Left forelimb (tissue), 1 donor: ENCODE measurements at regions not wholly inside any gene's neighbourhood (a gene's known extent, or its start where the extent isn't known, plus 50 kb on each side); places are given as distances from the start of the nearest gene placed in this dataset.
A peak's percentile ranks its signal among the peaks of the same experiment; 100 is the strongest.
"Not testable (repeated sequence)": the region's sequence is repeated elsewhere in the genome, so short reads cannot be mapped to it uniquely, and the experiment has no call there.

ENCODE experiments used
- DNase-seq: peaks from one replicate; pipeline ENCODE4 v3.0.0-alpha.2; 2018; ENCODE audit warnings: low spot score

GRCh38 chr7:409339-410281 lies 110.0 kb downstream of the PDGFA start:
- peak; percentile 63 for DNase-seq

- DNase-seq: no peak
These were observed 109.2 kb downstream of the PDGFA start for GRCh38 chr7:410395-410910.

DNA sequence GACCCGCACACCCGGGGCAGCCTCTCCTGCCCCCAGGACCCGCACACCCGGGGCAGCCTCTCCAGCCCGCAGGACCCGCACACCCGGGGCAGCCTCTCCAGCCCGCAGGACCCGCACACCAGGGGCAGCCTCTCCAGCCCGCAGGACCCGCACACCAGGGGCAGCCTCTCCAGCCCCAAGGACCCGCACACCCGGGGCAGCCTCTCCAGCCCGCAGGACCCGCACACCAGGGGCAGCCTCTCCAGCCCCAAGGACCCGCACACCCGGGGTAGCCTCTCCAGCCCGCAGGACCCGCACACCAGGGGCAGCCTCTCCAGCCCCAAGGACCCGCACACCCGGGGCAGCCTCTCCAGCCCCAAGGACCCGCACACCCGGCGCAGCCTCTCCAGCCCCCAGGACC lies 108.5 kb downstream of the PDGFA start:
- not testable (repeated sequence) for DNase-seq

GRCh38 chr7:411677-412312 lies 107.9 kb downstream of the PDGFA start:
- no peak for DNase-seq

DNA sequence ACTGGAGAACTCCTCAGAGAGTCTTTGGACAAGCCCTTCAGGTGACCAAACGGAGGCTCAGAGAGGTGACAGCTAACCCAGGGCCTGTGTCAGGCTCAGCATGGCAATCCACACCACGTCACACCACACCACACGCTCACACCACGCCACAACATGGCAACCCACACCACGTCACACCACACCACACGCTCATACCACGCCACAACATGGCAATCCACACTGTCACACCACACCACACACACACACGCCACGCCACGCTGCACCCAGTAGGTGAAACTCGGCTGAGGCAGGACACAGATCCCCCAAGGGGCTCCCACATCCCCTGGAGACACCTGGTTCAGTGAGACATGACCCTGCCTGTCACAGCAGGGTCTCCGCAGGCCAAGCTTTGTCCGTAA lies 107.3 kb downstream of the PDGFA start:
- DNase-seq: no peak

- no peak for DNase-seq
These were observed 104.7 kb downstream of the PDGFA start for GRCh38 chr7:414681-415560.

DNA sequence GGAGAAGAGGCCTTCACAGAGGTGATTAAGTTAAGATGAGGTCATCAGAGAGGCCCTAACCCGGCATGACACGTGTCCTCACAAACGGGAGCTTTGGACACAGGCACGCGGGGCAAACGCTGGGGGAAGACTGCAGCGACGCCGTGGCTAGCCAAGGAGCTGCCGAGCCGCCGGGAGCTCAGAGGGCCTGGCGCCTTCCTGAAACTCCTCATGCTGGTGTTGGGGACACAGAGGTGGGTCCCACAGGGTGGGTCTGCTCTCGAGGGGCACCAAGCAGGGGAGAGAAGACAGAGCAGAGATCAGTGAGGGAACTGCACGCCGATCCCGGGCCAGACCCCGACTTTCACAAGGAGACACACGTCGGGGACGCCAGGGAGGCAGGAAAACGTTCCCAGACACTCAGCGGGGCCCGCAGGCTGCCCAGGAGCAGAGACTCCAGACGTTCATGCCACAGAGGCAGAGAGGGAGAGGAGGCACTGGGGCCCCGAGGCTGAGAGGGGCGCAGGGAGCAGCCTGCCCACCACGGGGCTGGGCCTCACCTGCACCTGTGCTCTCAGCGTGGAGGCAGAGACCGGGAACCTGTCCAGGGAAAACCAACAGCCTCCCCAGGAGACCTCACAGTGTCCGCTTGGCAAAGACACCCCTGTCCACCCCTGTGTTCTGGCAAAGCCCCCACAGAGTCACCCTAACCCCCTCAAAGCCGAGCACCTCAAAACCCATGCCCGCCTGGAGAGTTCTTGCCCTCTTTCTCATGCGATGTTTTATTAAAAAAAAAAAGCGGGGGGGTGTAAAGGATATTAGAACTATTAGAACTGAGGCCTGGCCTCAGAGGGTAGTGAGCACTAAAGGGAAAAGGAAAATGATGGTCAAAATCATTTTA lies 103.8 kb downstream of the PDGFA start:
- peak; percentile 28 for DNase-seq

DNA sequence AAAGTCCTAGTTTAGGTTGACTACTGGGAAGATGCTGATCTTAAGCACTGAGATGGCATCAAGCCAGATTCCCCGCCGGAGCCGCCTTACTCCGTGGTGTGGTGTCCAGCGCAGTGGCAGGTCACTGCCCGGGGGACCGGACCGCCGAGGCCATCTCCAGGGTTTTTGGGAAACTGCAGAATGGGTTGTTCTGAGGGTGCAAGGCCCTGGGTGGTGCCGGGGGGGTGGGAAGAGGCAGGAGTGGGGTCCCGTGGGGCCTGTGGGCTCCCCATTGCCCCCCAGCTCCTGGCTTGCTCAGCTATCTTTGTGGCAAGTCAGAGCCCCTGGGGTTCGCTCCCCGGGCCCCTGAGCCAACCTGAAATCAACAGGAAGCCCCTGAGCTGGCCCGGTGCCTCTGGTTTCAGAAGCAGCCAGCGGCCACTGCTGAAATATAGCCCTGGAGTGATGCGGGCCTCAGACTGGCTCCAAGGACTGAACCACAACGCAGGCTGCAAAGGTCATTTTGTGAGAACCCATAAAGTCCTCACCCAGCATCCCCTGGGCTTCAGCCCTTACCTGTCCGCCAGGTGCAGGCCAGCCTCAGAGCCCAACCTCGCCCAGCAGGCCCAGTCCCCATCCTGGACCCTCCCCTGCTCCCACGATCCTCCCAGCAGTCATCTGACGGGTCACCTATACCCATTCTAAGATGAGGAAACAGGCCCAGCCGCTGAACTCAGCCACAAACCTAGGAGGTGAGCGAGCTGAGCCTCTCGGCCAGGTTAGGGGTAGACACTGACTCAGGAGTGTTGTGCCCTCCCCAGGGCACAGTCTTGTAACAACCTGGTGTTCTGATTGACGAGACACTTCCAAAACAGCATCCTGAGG lies 102.7 kb downstream of the PDGFA start:
- DNase-seq: peak; percentile 53

DNA sequence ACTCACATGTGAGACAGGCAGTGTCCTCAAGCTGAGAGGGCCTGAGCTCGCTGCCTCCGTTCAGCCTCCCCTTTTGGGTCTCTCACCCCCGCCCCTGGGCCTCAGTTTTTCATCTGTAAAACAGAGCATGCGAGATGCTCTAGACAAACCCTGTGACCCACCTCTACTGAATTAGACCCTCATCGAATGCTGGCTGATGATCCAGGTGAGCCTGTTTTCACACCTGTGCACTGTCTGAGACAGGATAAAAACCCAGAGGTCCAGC lies 102.1 kb downstream of the PDGFA start:
- no peak for DNase-seq

DNA sequence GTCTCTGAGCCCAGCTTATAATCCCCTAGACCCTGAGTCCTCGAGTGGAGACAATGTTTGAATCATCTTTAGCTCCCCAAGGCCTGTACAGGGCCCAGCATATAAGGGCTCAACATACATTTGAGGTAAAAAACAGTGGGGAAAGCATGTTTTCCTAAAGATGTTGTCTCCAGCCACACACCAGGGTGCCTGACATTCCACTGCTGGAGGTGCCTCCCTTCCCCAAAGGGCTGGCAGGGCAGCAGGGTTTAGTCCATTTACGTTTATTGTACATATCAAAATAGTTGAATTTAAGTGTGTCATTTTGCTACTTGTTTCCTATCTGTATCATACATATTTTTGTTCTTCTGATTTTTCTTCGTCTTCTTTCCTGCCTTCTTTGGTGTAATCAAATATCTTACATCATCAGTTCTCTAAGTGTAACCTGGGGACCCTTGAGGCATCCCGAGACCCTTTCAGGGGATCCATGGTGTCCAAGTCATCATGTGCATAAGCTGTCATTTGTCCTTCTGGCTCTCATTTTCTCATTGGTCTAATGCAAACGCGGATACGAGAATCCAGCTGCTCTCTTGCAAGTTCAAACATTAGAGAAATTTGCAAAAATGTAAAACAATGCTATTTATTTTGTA lies 101.6 kb downstream of the PDGFA start:
- DNase-seq: no peak

DNA sequence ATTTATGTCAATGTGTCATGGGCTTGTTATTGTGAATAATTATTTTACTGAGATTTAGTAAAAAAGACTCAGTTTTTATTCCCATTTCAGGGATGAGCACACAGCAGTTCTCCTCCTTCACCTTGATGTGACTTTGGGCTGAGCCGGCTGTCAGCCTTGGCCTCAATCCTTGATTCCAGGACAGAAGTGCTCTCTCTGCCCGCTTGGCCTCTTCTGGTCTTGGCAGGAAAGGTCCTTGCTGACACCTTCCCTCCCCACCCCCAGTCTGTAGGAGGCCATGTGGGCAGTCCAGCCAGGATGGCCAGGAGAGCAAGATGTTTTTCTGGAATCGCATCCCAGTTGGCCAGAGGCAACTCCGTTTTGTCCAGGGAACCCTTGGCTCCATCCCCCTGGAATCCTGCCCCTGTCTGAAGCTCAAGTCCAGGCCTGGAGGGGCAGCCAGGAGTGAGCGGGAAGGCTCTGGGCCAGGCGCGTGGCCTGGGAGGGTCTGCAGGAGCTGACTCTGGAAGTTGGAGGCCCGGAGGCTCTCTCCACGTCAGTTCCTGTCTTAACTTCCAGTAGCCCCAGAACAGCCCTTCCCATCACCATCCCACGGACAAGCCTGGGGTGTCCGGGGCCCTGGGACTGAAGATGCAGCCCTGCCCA lies 100.9 kb downstream of the PDGFA start:
- DNase-seq: no peak

DNA sequence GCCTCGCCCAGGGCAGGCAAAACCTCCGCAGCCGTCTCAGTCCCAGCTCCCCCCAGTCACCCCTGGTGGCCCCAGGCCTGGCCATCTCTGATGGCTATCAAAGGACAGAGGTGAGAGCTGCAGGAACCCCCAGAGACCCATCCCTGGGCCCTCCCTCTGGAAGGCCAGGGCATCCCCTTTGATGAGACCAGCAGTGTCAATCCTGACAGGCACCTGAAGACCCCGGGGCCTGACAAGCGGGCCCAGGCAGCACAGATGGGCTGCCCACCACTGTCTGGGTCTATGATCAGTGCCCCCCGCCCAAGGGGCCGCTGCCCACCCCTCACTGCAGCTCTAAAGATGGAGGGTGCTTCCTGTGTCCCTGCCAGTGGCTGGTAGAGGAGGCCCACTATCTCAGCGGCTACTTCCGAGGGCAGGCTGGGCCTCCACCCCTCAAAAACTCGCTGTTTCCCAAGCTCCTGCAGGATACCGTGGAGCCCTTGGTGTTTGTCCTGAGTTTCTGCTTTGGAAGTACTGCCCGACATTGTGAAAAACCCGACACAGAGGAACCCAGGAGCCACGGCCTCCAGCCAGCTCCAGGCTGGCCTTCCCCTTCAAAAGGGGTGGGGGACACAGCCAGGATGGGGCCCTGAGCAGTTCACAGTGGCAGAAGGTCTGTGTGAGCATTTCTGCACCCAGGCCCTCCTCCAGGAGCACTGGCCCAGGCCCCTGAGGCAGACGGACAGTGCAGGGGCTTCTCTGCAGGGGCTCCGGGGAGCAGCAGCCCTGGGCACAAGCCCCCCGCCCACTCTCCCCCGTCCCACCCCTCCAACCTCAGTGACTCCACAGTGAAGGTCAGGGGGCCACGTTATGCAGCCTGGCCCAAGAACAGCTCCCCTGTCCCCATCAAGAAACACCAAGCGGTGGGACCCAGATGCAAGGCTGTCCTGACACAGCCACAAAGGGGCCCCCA lies 99.2 kb downstream of the PDGFA start:
- no peak for DNase-seq

DNA sequence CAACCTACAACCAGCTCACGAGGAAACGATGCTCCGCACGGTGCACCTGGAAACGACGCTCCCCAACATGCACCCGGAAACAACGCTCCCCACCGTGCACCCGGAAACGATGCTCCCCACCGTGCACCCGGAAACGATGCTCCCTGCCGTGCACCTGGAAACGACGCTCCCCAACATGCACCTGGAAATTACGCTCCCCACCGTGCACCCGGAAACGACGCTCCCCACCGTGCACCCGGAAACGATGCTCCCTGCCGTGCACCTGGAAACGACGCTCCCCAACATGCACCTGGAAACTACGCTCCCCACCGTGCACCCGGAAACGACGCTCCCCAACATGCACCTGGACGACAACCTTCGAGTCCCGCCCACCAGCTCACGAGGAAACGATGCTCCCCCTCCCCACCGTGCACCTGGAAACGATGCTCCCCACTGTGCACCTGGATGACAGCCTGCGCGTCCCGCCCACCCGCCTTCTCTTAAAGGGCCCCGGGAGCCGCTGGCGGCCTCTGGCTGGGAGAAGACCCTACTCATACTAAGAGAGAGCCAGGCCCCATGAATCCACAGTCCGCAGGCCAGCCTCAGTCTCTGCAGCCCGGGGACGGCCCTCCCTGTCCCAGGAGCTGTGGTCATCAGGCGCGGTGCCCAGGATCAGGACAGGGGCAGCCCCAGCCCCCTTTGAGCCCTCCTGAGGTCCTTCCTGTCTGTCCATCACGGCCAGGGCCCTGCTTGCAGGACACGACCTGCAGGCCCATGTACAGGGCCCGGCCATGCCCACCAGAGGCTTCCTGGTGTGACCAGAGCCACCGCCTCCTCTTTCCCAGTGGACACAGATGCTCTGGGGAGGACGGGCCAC lies 98.3 kb downstream of the PDGFA start:
- no peak for DNase-seq

GRCh38 chr7:422191-422885 lies 97.3 kb downstream of the PDGFA start:
- DNase-seq: no peak

DNA sequence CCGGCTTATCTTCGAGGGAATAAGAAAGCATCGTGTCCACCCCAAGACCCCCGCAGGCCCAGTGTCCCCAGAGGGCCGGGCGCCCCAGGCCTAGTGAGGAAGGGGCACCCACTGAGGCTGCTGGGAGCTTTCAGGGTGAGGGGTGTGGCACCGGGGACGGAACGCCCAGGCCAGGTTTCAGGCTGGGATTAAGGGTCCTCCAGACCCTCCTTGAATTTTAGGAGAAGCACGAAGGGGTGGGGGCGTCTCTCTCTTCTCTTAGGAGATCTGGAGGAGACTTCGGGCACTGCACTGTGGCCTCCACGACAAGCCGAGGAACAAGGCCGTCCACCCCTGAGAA lies 96.8 kb downstream of the PDGFA start:
- DNase-seq: no peak

DNA sequence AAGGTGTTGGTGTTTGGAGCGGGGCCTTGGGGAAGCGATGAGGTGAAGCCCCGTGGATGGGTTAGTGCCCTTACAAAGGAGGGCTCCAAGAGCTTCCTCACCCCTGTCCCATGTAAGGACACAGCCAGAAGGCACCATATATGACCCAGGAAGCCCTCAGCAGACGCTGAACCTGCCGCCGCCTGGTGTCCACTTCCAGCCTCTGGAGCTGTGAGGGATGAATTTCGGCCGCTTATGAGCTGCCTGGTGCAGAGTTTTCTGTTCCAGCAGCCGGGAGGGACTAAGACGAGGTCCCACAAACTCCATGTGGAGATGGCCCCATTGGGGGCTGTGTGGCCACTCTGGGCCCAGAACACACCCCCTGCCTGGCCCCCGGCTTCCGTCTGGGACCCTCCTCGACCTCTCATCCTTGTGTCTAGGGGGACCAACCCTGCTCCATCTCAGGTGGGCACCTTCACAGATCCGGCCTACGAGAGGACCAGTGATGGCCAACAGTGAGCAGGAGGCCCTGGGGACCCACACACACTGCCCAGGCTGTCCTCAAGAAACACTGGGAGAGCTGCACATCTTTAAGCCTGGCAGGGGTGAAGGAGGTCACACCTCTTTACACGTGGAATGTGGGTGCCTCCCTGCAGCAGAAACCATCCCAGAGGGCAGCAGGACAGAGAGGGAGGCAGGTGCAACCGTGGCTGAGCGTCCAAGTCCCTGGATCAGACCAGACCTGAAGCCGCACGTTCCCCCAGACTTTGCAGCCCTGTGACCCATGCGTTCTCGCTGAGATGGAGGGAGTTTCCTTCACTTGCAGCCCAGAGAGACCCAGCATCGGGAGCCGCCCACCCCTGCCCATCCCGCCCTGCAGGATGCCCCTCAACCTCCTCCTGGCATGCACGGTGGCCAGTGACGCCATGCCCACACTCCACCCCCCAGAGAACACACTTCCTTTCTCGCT lies 96.1 kb downstream of the PDGFA start:
- no peak for DNase-seq
